ENCODE measurements at regions not wholly inside any gene's neighbourhood (a gene's known extent, or its start where the extent isn't known, plus 50 kb on each side); places are given as distances from the start of the nearest gene placed in this dataset.
"Not testable (repeated sequence)": the region's sequence is repeated elsewhere in the genome, so short reads cannot be mapped to it uniquely, and the experiment has no call there.

- DNase-seq (ENCODE audit: insufficient read length, low spot score) (no peak), FAIRE-seq (no peak)
- TF ChIP-seq CTCF (IDR thresholded peaks at IDR 0.05; ENCODE audit: insufficient read depth, missing control alignments) = no peak
Measured at GRCh38 chr3:168951368-168951767, 712.1 kb downstream of the MECOM start.

- no peak for FAIRE-seq
- DNase-seq (ENCODE audit: insufficient read length, low spot score) = no peak
- no peak for TF ChIP-seq CTCF (IDR thresholded peaks at IDR 0.05; ENCODE audit: insufficient read depth, missing control alignments)
Measured at GRCh38 chr3:168950622-168951021, 712.9 kb downstream of the MECOM start.

GRCh38 chr3:168939651-168940238 lies 723.8 kb downstream of the MECOM start:
- no peak for FAIRE-seq

GRCh38 chr3:168933614-168934013 lies 729.9 kb downstream of the MECOM start:
- no peak for FAIRE-seq
- DNase-seq (ENCODE audit: insufficient read length, low spot score) = no peak
- no peak for TF ChIP-seq CTCF (IDR thresholded peaks at IDR 0.05; ENCODE audit: insufficient read depth, missing control alignments)

More at GRCh38 chr3:168939651-168940238, 723.8 kb downstream of the MECOM start:
- DNase-seq (ENCODE audit: insufficient read length, low spot score) = no peak
- TF ChIP-seq CTCF (IDR thresholded peaks at IDR 0.05; ENCODE audit: insufficient read depth, missing control alignments) = no peak

- not testable (repeated sequence) for FAIRE-seq; DNase-seq (ENCODE audit: insufficient read length, low spot score)
Measured at GRCh38 chr3:168929997-168930396, 733.5 kb downstream of the MECOM start.

- TF ChIP-seq CTCF (IDR thresholded peaks at IDR 0.05; ENCODE audit: insufficient read depth, missing control alignments) = no peak
- DNase-seq (ENCODE audit: insufficient read length, low spot score) (no peak), FAIRE-seq (no peak)
Measured at GRCh38 chr3:168926426-168926825, 737.1 kb downstream of the MECOM start.

- no peak for FAIRE-seq
- DNase-seq (ENCODE audit: insufficient read length, low spot score) = no peak
- TF ChIP-seq CTCF (IDR thresholded peaks at IDR 0.05; ENCODE audit: insufficient read depth, missing control alignments) = no peak
Measured at GRCh38 chr3:168925568-168925967, 737.9 kb downstream of the MECOM start.

GRCh38 chr3:168914662-168915061 lies 748.9 kb downstream of the MECOM start:
- DNase-seq (ENCODE audit: insufficient read length, low spot score) (no peak), FAIRE-seq (no peak)
- TF ChIP-seq CTCF (IDR thresholded peaks at IDR 0.05; ENCODE audit: insufficient read depth, missing control alignments) = no peak

All from D721Med (cell line).